ELR (cell line): ENCODE measurements at regions not wholly inside any gene's neighbourhood (a gene's known extent, or its start where the extent isn't known, plus 50 kb on each side); places are given as distances from the start of the nearest gene placed in this dataset.
"Not testable (repeated sequence)": the region's sequence is repeated elsewhere in the genome, so short reads cannot be mapped to it uniquely, and the experiment has no call there.

ENCODE experiments used
- DNase-seq: peaks from one replicate; pipeline ENCODE4 v3.0.0-alpha.2; 2015; ENCODE audit warnings: low read depth

GRCh38 chr12:78338054-78338785 lies 507.5 kb downstream of the NAV3 start:
- DNase-seq, result no peak

GRCh38 chr12:78340406-78340805 lies 509.7 kb downstream of the NAV3 start:
- no peak for DNase-seq

GRCh38 chr12:78343657-78344056 lies 513.0 kb downstream of the NAV3 start:
- peak; percentile 35 for DNase-seq

DNA sequence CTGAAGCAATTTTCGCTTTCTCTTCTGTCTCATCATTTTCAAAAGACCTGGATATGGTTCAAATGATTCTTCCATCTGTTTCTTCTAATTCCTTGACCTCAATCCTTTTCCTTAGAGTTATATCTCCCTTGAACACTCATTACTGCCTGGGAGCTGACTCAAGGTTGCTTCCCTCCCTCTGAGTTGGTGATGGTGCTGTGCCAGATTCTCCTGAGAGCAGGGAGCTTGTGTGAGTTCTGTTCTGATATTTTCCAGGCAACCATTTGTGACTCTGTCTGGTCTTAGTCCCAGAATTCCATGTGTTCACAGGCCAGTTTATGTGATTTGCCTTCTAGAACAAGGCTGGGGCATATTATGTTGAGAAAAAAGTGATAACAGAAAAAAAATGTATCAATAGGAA lies 505.1 kb upstream of the SYT1 start:
- DNase-seq, result peak; percentile 32

- no peak for DNase-seq
Observed at GRCh38 chr12:78361683-78362082, 502.9 kb upstream of the SYT1 start.

DNA sequence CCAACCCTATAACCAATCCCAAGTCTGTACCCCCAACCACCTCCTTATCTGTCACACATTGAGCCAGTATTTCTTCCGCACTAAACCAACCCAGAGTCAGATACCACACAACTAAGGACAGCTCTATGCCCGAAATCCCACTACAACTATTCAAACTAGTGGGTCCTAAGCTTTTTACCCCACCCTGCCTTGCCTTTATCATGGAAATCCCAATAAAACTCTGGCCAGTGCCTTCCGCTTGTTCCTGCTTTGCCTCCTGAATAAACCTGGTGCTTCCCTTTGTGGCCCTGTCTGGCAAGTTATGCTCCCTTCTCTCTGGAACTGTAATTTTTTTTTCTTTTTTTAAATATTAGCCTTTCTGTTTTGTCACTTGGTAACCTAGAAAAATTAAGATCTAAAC lies 493.3 kb upstream of the SYT1 start:
- DNase-seq, result no peak

DNA sequence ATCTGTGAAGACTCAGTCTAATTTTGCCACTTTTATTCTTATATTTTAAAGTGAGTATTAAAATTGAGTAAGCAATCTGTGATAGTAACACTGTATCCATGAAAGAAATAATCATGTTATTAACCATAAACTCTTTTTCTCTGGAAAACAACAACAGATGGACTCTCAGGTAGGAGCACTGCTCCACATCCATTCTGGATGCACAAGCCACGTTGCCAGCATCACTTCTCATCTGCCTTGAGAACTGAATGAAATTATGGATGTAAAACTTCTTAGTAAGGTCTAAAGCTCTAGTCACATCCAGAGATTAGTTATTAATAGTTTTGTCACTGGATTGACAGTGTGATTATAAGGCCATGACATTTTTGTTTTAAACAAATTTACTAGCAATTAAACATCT lies 489.1 kb upstream of the SYT1 start:
- no peak for DNase-seq

DNA sequence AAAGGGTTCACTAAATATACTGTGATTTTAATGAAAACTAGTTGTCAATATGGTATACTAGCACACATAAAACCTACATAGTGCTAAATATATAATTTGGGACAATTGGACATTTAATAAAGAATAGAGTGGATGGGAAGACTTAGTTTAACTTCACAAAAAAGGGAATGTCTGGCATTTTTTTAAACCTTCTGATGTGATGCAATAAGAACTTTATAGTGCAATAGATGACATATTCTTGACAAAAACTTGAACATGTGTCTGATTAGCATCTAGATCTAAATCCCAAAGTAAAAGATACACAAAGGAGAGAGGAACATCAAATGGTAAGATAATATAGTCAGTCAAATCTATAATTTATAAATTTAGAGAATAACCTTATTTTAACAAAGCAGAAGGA lies 488.3 kb upstream of the SYT1 start:
- no peak for DNase-seq

- DNase-seq, result not testable (repeated sequence)
Observed at GRCh38 chr12:78379065-78379464, 485.5 kb upstream of the SYT1 start.

- DNase-seq, result no peak
Observed at GRCh38 chr12:78383414-78383813, 481.2 kb upstream of the SYT1 start.

- no peak for DNase-seq
Observed at GRCh38 chr12:78384541-78384940, 480.0 kb upstream of the SYT1 start.

DNA sequence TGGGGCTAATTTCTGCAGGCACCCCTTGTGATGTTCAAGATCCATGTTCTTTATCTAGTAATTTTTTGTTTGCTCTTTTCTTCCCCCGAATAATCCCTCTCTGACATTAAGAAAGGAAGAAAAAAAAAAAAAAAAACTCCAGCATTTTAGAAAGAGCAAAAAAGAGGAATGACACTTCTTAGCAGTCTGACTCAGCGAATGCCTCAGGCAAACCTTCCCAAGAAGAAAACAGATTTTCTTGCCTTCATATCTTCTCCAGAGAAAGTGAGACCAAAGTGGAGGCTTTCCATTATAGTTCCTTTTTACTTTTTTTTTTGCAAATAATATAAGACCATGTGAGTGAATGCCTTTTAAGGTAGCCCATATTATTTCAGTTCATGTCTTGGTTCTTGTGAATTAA lies 479.0 kb upstream of the SYT1 start:
- DNase-seq, result peak; percentile 67

GRCh38 chr12:78386871-78387270 lies 477.7 kb upstream of the SYT1 start:
- DNase-seq, result no peak

- DNase-seq, result no peak
Observed at GRCh38 chr12:78387721-78388120, 476.9 kb upstream of the SYT1 start.

DNA sequence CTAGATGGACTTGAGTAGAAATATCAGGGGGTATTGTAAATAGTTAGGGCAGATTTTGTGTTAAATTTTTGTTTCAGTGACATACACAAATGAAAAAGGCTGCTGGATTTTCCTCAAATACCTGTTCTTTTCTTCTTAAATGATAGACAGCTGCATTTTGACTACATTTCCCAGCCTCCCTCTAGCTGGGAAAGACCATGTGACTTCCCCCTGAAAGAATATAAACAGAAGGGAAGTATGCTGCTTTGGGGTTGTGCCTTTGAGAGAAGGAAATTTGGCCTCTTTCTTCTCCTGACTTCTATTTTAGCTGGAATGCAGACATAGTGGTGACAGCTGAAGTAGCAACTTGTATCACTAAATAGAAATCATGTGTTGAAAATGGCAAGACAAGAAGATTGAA lies 476.1 kb upstream of the SYT1 start:
- DNase-seq, result no peak

GRCh38 chr12:78390920-78391319 lies 473.7 kb upstream of the SYT1 start:
- no peak for DNase-seq

GRCh38 chr12:78392918-78393317 lies 471.7 kb upstream of the SYT1 start:
- DNase-seq, result peak; percentile 54

DNA sequence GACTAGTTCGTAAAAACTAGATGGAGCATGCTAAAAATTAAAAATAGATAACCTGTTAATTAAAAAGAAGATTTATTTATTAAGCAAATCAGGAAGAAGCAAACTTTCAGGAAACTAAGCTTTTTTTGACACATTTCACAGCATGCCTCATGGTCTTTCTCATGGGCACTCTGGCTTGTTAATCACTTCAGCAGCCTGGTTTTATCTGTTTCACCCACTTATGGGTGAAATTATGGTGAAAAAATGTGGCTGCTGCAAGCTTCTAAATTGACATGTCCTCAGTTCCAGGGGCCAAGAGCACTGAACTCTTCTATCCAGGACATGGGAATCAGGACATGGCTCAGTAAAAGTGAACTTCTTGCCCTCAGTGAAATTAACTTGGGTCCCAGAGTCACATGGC lies 468.6 kb upstream of the SYT1 start:
- no peak for DNase-seq

DNA sequence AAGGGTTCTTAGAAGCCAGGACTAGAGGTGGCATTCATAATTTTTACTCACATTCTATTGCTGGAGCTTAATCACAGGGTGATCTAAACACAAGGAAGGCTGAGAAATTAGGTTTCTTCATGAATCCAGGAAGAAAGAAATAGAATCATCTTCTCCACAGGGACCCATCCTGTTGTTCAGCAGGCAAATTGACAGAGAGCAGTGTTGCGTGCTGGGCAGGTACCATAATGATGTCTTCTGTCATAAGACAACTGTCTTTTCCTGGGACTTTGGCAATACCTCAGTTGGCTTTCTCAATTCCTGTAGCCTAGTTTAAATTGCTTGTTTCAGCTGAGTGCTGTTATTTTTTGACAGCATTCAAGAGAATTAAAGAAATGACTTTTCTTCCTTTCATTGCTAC lies 468.0 kb upstream of the SYT1 start:
- DNase-seq, result no peak

DNA sequence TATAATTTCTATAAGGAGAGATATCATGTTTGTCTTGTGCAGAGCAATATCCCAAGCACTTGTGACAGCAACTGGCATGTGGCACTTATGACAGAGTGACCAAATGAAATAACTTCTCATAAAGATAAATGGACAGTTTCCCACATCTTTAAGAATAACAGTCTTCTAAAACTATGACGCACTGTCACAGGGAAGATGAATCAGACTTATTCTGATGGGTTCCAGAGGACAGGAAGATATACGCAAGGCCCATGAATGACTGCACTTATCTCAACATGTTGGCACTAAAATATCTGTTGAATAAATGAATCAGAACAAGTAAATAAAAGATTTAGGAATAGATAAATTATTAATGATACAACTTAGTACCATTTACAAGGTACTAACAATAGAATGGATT lies 465.8 kb upstream of the SYT1 start:
- peak; percentile 61 for DNase-seq

DNA sequence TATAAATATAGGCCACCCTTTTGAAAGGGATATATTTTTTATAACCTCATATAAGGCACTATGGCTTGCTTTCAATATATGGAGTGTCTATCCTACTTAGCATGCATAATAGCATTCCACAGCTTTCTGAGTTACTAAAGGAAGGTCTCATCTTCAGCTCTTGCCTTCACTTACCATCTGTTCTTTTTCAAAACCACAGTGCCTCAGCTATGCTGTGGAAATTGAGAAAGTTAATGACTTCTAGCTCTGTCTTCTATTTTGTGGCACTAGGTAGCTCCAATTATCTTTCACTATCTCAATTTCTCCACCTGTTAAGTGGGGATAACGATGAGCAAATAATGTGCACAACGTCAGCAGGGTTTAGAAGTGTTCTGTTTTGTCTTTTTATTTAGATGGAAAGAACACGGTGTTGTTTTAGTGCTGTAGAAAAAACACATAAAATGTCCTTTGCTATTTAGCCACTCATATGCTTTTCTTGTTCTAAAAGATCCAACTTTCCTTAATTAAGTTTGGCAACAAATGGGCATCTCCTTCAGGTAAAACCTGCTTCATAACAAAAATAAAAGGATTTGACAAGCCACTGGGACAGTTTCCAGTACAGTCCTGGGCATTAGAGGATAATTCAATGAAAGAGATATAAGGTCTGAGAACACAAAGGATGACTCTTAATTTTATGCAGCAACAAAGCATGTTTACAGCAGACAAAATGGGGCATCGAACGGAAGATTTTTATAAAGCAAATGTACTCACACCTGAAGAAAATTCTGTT lies 462.0 kb upstream of the SYT1 start:
- DNase-seq, result no peak

GRCh38 chr12:78403136-78403535 lies 461.4 kb upstream of the SYT1 start:
- DNase-seq, result peak; percentile 86

GRCh38 chr12:78403681-78404080 lies 460.9 kb upstream of the SYT1 start:
- DNase-seq, result peak; percentile 76

- DNase-seq, result no peak
Observed at GRCh38 chr12:78406213-78406612, 458.4 kb upstream of the SYT1 start.
